HepG2 (cell line): ENCODE measurements at regions not wholly inside any gene's neighbourhood (a gene's known extent, or its start where the extent isn't known, plus 50 kb on each side); places are given as distances from the start of the nearest gene placed in this dataset.

ENCODE experiments used
- ATAC-seq: fragments of 200-7000 bp; cut with Tn5 transposase; 3 replicates; pipeline ENCODE4 v1.9.1; 2020; ENCODE audit warnings: mild to moderate bottlenecking, moderate library complexity
- BruUV-seq: library from RNA; stranded (reverse); fragments of 400-500 nt; replicated peaks from 2 replicates; lab custom pipeline; 2021; lab: Mats Ljungman, UMichigan
- CTCF ChIA-PET: fragments of 300-600 bp; formaldehyde crosslinking; extraction: SDS; loops from one replicate; lab custom pipeline; 2021; ENCODE audit warnings: low total read pairs, inconsistent platforms, low intra/inter-chr PET ratio; lab: Yijun Ruan, JAX
- POLR2A ChIA-PET: fragments of 350-600 bp; sonication (Branson Sonifier 250); formaldehyde crosslinking; loops from one replicate; lab custom pipeline; 2020; ENCODE audit warnings: antibody characterized with exemption, inconsistent platforms; lab: Yijun Ruan, JAX
- DNase-seq: peaks from one replicate; pipeline ENCODE4 v3.0.0-alpha.2; 2015; ENCODE audit warnings: low spot score
- FAIRE-seq: peaks from 3 replicates; lab custom pipeline; 2011; peaks lifted over from hg19 to GRCh38; lab: Jason Lieb, UNC
- H2AFZ ChIP-seq: one replicate; pipeline ENCODE4 v1.6.1; 2011; ENCODE audit warnings: low read length, inconsistent platforms
- H3K27ac ChIP-seq: fragments of 300-600 bp; 3 replicates; pipeline ENCODE4 v1.8.0; 2011; ENCODE audit warnings: mixed run types, mild to moderate bottlenecking, mixed read lengths, low read length, inconsistent platforms; ENCODE audit not compliant: insufficient read depth; ENCODE audit errors: extremely low read length
- H3K27me3 ChIP-seq, 2 experiments: fragments of 200-600 bp in 1 of 2; 2 replicates in 1 of 2; 3 replicates in 1 of 2; pipeline versions ENCODE4 v1.6.0 to v1.8.0; 2011; ENCODE audit warnings: low read length in 2 of 2, mild to moderate bottlenecking in 2 of 2, moderate library complexity in 2 of 2, inconsistent platforms in 1 of 2; ENCODE audit not compliant: insufficient read depth in 2 of 2, control insufficient read depth in 1 of 2
- H3K36me3 ChIP-seq, 2 experiments: fragments of 200-600 bp in 1 of 2; replicated peaks in 1 of 2; 2 replicates in 1 of 2; 3 replicates in 1 of 2; pipeline versions ENCODE4 v1.5.1 to v1.8.0; 2011; ENCODE audit warnings: low read length in 2 of 2, inconsistent platforms in 1 of 2; ENCODE audit not compliant: insufficient read depth in 2 of 2, control insufficient read depth in 1 of 2
- H3K4me1 ChIP-seq: 2 replicates; pipeline ENCODE4 v1.5.1; 2012; ENCODE audit warnings: low read length, inconsistent platforms; ENCODE audit not compliant: insufficient read depth
- H3K4me2 ChIP-seq: 2 replicates; pipeline ENCODE4 v1.6.0; 2011; ENCODE audit warnings: low read depth, low read length, inconsistent platforms
- H3K4me3 ChIP-seq, 3 experiments: fragments of 200-600 bp in 1 of 3; sonication (generic), shearing (Covaris generic) in 1 of 3; replicated peaks in 1 of 3; 2 replicates each; pipeline ENCODE4 v1.5.1; 2011 to 2016; ENCODE audit warnings: low read length in 3 of 3, inconsistent platforms in 2 of 3, low read depth in 2 of 3, mild to moderate bottlenecking in 2 of 3, control low read depth in 1 of 3, mixed read lengths in 1 of 3; ENCODE audit not compliant: insufficient read depth in 1 of 3
- H3K79me2 ChIP-seq: one replicate; pipeline ENCODE4 v1.6.1; 2011; ENCODE audit warnings: low read length, inconsistent platforms; ENCODE audit not compliant: insufficient read depth
- H3K9ac ChIP-seq: 2 replicates; pipeline ENCODE4 v1.6.0; 2011; ENCODE audit warnings: mild to moderate bottlenecking, low read depth, low read length, inconsistent platforms; ENCODE audit not compliant: insufficient read depth
- H3K9me3 ChIP-seq: 2 replicates; pipeline ENCODE4 v1.5.1; 2012; ENCODE audit warnings: mild to moderate bottlenecking, low read length
- H4K20me1 ChIP-seq: 2 replicates; pipeline ENCODE4 v1.6.0; 2011; ENCODE audit warnings: inconsistent platforms, mild to moderate bottlenecking, low read length, moderate library complexity; ENCODE audit not compliant: insufficient read depth
- CEBPB ChIP-seq: IDR thresholded peaks from 2 replicates; pipeline ENCODE4 v1.6.1; 2011; ENCODE audit warnings: low read depth, low read length, improper control_type of control experiment, borderline replicate concordance
- FOXJ3 ChIP-seq: sonication (generic); formaldehyde crosslinking; IDR thresholded peaks from 2 replicates; pipeline ENCODE4 v1.4.0; 2020; ENCODE audit warnings: missing genetic modification reagents, mild to moderate bottlenecking, borderline replicate concordance
- IRX3 ChIP-seq: sonication (generic); formaldehyde crosslinking; IDR thresholded peaks from 2 replicates; pipeline ENCODE4 v1.8.1; 2023; ENCODE audit warnings: mild to moderate bottlenecking, low read depth, missing genetic modification reagents, borderline replicate concordance
- KLF9 ChIP-seq: IDR thresholded peaks from 2 replicates; pipeline ENCODE4 v1.6.1; 2016; ENCODE audit warnings: low read depth
- NCOA5 ChIP-seq: sonication (generic); formaldehyde crosslinking; IDR thresholded peaks from 2 replicates; pipeline ENCODE4 v1.4.0; 2020; ENCODE audit warnings: missing genetic modification reagents
- NFKB2 ChIP-seq: sonication (generic); formaldehyde crosslinking; IDR thresholded peaks from 2 replicates; pipeline ENCODE4 v1.4.0; 2020; ENCODE audit warnings: missing genetic modification reagents, borderline replicate concordance
- POGZ ChIP-seq: sonication (generic); formaldehyde crosslinking; IDR thresholded peaks from 2 replicates; pipeline ENCODE4 v1.4.0; 2020; ENCODE audit warnings: mild to moderate bottlenecking, missing genetic modification reagents
- REXO4 ChIP-seq: sonication (generic); formaldehyde crosslinking; IDR thresholded peaks from 2 replicates; pipeline ENCODE4 v1.8.0; 2022; ENCODE audit warnings: missing genetic modification reagents, mild to moderate bottlenecking, borderline replicate concordance
- U2AF2 ChIP-seq: fragments of 200-400 bp; formaldehyde crosslinking; IDR thresholded peaks from 2 replicates; pipeline ENCODE4 v1.6.1; 2017; ENCODE audit warnings: low read depth, mild to moderate bottlenecking, low read length
- ZNF101 ChIP-seq: sonication (generic); formaldehyde crosslinking; IDR thresholded peaks from 2 replicates; pipeline ENCODE4 v1.4.0; 2020; ENCODE audit warnings: mild to moderate bottlenecking, low read depth, missing genetic modification reagents, borderline replicate concordance
- ZNF260 ChIP-seq: sonication (generic); formaldehyde crosslinking; IDR thresholded peaks from 2 replicates; pipeline ENCODE4 v1.4.0; 2020; ENCODE audit warnings: missing genetic modification reagents, low read depth, mild to moderate bottlenecking, borderline replicate concordance
- ZNF331 ChIP-seq: sonication (generic); formaldehyde crosslinking; IDR thresholded peaks from 2 replicates; pipeline ENCODE4 v1.4.0; 2020; ENCODE audit warnings: missing genetic modification reagents
- WGBS: methylation state at CpG from one replicate; pipeline ENCODE4 v1.1.6; 2017; ENCODE audit warnings: low lambda C conversion rate; 5-methylcytosine and 5-hydroxymethylcytosine counted together
- in situ Hi-C: cut with HindIII; loops from 2 replicates; pipeline ENCODE4 v1.10.0; 2017; ENCODE audit warnings: low pct_unique_long_range_greater_than_20kb; ENCODE audit not compliant: extremely low pct_ligation_motif_present
- intact Hi-C: fragments of 100-400 bp; cut with micrococcal nuclease; formaldehyde crosslinking; loops from one replicate; pipeline ENCODE4 v1.10.0; 2022; ENCODE audit not compliant: unreplicated experiment
- TF ChIP-seq, protein P1 (sequence below): sonication (generic); formaldehyde crosslinking; IDR thresholded peaks from 2 replicates; pipeline ENCODE4 v1.4.0; 2020; ENCODE audit warnings: mild to moderate bottlenecking, missing genetic modification reagents
- TF ChIP-seq, protein P2 (sequence below): sonication (generic); formaldehyde crosslinking; IDR thresholded peaks from 2 replicates; pipeline ENCODE4 v1.5.1; 2020; ENCODE audit warnings: mild to moderate bottlenecking, moderate library complexity, missing genetic modification reagents
- TF ChIP-seq, protein P3 (sequence below): sonication (generic); formaldehyde crosslinking; IDR thresholded peaks from 2 replicates; pipeline ENCODE4 v1.4.0; 2020; ENCODE audit warnings: missing genetic modification reagents

DNA sequence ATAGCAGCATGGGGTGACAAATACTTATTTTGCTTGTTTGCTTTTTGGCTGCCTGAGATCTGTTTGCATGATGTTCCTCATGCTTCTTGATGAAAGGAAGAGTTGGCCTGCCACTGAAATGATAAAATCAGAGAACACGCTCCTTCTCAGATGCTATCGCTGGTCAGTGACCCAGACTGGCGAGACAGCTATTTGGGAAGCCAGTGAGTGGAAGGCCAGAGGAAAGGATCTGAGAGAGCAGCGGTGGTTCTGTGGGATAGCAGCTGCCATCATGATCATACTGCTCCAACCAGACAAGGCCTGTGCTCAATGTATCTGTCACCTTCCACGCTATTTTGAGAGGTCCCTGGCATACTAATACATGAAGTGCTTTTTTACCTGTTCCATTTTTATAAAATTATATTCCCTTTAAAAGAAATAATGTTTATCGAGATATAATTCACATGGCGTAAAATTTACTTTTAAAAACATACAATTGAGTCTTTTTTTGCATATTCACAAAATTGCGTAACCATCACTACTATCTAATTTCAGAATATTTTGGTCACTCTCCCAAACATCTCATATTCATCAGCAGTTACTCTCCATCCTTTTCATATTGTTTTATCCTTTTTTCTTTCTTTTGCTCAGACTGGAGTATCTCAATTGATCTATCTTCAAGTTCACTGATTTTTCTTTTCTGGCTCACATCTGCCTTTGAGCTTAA is 695.1 kb downstream of the TNS3 start:
- no peaks in the 10 kb centered on the region for H3K36me3 ChIP-seq
- H3K27ac ChIP-seq: no peak overlapping the region
- H3K27me3 ChIP-seq: no peaks in the 10 kb centered on the region
- H2AFZ ChIP-seq: no peak overlapping the region
- in situ Hi-C loops: no loop called here
- ChIA-PET POLR2A (no interaction called here), CTCF (no interaction called here)
- BruUV-seq: no TSS peak
- H3K4me3 ChIP-seq: no peak overlapping the region
- H4K20me1 ChIP-seq: no peaks in the 10 kb centered on the region
- no peak for ATAC-seq
- TF ChIP-seq REXO4 (CRISPR knock-in tag) (no peak), FOXJ3 (no peak), ZNF260 (CRISPR knock-in tag) (no peak), U2AF2 (no peak), ZNF101 (CRISPR knock-in tag) (no peak), CEBPB (peak; percentile 44), NCOA5 (CRISPR knock-in tag) (no peak), POGZ (CRISPR knock-in tag) (no peak)
- TF ChIP-seq, protein P1, sequence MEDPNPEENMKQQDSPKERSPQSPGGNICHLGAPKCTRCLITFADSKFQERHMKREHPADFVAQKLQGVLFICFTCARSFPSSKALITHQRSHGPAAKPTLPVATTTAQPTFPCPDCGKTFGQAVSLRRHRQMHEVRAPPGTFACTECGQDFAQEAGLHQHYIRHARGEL (CRISPR knock-in tag): no peak
- intact Hi-C loops: no loop called here
- H3K9me3 ChIP-seq: no peaks in the 10 kb centered on the region
- FAIRE-seq: no peak
- H3K79me2 ChIP-seq: no peaks in the 10 kb centered on the region
- H3K4me2 ChIP-seq: no peak overlapping the region
- no peak for DNase-seq
- H3K4me1 ChIP-seq: no peaks in the 10 kb centered on the region
- H3K9ac ChIP-seq: no peak overlapping the region
- WGBS: 33% methylated on average over 8 of the region's 8 CpGs

DNA sequence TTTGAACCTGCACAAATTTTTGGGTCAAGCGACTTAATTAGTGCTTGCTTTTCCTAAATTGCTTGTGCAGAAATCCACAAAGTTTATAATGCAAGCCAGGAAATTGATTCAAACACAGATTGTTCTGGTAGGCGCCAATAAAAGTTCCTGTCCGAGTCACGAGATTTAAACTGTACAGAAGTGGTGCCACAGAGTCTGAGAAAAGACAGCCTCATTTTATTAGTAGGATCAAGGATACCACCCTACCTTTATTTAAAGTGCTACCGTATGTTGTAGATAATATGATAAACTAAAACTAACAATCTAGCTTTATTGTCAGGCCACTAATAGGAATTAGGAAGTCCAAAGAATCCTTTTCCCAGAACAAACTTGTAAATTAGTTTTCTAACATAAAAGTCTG is 696.7 kb downstream of the TNS3 start:
- Histone ChIP-seq H4K20me1 (no peaks in the 10 kb centered on the region), H2AFZ (no peak overlapping the region), H3K27ac (no peak overlapping the region), H3K27me3 (no peaks in the 10 kb centered on the region), H3K4me1 (no peaks in the 10 kb centered on the region), H3K36me3 (no peaks in the 10 kb centered on the region), H3K4me3 (no peak overlapping the region), H3K9me3 (no peaks in the 10 kb centered on the region), H3K9ac (no peak overlapping the region), H3K4me2 (no peak overlapping the region), H3K79me2 (no peaks in the 10 kb centered on the region)
- ChIA-PET CTCF (no interaction called here), POLR2A (no interaction called here)
- no TSS peak for BruUV-seq
- no peak for FAIRE-seq
- DNase-seq: no peak
- WGBS: 11% methylated on average over 5 of the region's 5 CpGs
- no peak for ATAC-seq
- intact Hi-C loops: no loop called here
- in situ Hi-C loops: no loop called here
- TF ChIP-seq NFKB2 (CRISPR knock-in tag) (no peak), ZNF331 (CRISPR knock-in tag) (no peak), IRX3 (CRISPR knock-in tag) (no peak), KLF9 (no peak)
- TF ChIP-seq, protein P2, sequence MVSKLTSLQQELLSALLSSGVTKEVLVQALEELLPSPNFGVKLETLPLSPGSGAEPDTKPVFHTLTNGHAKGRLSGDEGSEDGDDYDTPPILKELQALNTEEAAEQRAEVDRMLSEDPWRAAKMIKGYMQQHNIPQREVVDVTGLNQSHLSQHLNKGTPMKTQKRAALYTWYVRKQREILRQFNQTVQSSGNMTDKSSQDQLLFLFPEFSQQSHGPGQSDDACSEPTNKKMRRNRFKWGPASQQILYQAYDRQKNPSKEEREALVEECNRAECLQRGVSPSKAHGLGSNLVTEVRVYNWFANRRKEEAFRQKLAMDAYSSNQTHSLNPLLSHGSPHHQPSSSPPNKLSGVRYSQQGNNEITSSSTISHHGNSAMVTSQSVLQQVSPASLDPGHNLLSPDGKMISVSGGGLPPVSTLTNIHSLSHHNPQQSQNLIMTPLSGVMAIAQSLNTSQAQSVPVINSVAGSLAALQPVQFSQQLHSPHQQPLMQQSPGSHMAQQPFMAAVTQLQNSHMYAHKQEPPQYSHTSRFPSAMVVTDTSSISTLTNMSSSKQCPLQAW (CRISPR knock-in tag): no peak
- TF ChIP-seq, protein P3, sequence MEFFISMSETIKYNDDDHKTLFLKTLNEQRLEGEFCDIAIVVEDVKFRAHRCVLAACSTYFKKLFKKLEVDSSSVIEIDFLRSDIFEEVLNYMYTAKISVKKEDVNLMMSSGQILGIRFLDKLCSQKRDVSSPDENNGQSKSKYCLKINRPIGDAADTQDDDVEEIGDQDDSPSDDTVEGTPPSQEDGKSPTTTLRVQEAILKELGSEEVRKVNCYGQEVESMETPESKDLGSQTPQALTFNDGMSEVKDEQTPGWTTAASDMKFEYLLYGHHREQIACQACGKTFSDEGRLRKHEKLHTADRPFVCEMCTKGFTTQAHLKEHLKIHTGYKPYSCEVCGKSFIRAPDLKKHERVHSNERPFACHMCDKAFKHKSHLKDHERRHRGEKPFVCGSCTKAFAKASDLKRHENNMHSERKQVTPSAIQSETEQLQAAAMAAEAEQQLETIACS (CRISPR knock-in tag): no peak
